ENCODE measurements at regions not wholly inside any gene's neighbourhood (a gene's known extent, or its start where the extent isn't known, plus 50 kb on each side); places are given as distances from the start of the nearest gene placed in this dataset.

DNA sequence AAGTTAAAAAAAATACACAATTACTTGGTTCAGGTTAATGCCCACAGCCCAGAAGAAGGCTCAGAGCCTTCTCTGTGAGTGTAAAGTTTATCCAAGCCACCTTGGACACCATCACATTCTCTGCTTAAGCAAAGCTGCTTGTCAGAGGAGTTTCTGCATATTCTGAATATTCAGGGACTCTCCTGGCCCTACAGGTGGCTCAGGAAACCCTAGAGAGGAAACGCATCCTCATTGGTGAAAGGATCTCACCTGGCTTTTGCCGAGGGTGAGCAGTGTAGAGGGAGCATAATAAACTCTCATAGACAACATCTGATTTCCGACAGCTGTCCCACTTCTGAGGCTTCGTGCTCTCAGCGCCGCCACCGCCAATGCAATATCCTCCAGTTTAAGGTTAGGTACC, 239.9 kb upstream of the TSHZ3 start:
- TF ChIP-seq, protein P1, sequence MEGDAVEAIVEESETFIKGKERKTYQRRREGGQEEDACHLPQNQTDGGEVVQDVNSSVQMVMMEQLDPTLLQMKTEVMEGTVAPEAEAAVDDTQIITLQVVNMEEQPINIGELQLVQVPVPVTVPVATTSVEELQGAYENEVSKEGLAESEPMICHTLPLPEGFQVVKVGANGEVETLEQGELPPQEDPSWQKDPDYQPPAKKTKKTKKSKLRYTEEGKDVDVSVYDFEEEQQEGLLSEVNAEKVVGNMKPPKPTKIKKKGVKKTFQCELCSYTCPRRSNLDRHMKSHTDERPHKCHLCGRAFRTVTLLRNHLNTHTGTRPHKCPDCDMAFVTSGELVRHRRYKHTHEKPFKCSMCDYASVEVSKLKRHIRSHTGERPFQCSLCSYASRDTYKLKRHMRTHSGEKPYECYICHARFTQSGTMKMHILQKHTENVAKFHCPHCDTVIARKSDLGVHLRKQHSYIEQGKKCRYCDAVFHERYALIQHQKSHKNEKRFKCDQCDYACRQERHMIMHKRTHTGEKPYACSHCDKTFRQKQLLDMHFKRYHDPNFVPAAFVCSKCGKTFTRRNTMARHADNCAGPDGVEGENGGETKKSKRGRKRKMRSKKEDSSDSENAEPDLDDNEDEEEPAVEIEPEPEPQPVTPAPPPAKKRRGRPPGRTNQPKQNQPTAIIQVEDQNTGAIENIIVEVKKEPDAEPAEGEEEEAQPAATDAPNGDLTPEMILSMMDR (IDR thresholded peaks at IDR 0.05; ENCODE audit: extremely low read depth, low read depth, low read length): no peak
- H3K4me2 ChIP-seq (ENCODE audit: insufficient read depth, low read length): no peak overlapping the region
- no peaks in the 10 kb centered on the region for H3K9me3 ChIP-seq (ENCODE audit: low read depth, low read length)
- H3K79me2 ChIP-seq (ENCODE audit: insufficient read depth, low read length): no peaks in the 10 kb centered on the region
- H3K27me3 ChIP-seq (ENCODE audit: insufficient read depth, low read length): no peaks in the 10 kb centered on the region
- no peaks in the 10 kb centered on the region for H4K20me1 ChIP-seq (ENCODE audit: insufficient read depth, low read length)
- no peak for DNase-seq (ENCODE audit: insufficient read length, low spot score, missing footprints)
- no peak overlapping the region for H3K4me3 ChIP-seq (ENCODE audit: insufficient read depth, low read length)
- H2AFZ ChIP-seq (ENCODE audit: low read length): no peak overlapping the region
- H3K4me1 ChIP-seq (ENCODE audit: insufficient read depth, low read length): no peaks in the 10 kb centered on the region
- no peaks in the 10 kb centered on the region for H3K36me3 ChIP-seq (ENCODE audit: insufficient read depth, low read length)
- H3K27ac ChIP-seq (ENCODE audit: low read depth, low read length): no peak overlapping the region

DNA sequence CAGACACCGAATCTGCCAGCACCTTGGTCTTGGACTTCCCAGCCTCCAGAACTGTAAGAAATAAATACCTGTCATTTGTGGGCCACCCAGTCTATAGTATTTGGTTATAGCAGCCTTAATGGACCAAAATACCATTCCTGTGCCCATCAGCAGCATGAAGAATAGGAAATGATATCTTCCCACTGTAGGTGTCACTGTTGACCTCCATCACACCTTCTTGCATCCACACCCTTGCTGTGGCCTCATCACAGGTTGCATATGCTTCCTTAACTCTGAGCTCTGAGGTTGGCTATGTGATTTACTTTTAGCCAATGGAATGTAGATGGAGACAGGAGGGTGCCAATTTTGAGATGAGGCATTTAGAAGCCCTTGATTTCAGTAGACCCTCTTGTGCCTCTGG, 242.0 kb upstream of the TSHZ3 start:
- H2AFZ ChIP-seq (ENCODE audit: low read length): no peak overlapping the region
- no peaks in the 10 kb centered on the region for H3K9me3 ChIP-seq (ENCODE audit: low read depth, low read length)
- no peak overlapping the region for H3K27ac ChIP-seq (ENCODE audit: low read depth, low read length)
- no peaks in the 10 kb centered on the region for H3K36me3 ChIP-seq (ENCODE audit: insufficient read depth, low read length)
- no peak for DNase-seq (ENCODE audit: insufficient read length, low spot score, missing footprints)
- H3K4me2 ChIP-seq (ENCODE audit: insufficient read depth, low read length): no peak overlapping the region
- no peaks in the 10 kb centered on the region for H3K79me2 ChIP-seq (ENCODE audit: insufficient read depth, low read length)
- no peaks in the 10 kb centered on the region for H3K4me1 ChIP-seq (ENCODE audit: insufficient read depth, low read length)
- no peaks in the 10 kb centered on the region for H3K27me3 ChIP-seq (ENCODE audit: insufficient read depth, low read length)
- TF ChIP-seq, protein P1 (IDR thresholded peaks at IDR 0.05; ENCODE audit: extremely low read depth, low read depth, low read length): no peak
- no peaks in the 10 kb centered on the region for H4K20me1 ChIP-seq (ENCODE audit: insufficient read depth, low read length)
- H3K4me3 ChIP-seq (ENCODE audit: insufficient read depth, low read length): no peak overlapping the region

DNA sequence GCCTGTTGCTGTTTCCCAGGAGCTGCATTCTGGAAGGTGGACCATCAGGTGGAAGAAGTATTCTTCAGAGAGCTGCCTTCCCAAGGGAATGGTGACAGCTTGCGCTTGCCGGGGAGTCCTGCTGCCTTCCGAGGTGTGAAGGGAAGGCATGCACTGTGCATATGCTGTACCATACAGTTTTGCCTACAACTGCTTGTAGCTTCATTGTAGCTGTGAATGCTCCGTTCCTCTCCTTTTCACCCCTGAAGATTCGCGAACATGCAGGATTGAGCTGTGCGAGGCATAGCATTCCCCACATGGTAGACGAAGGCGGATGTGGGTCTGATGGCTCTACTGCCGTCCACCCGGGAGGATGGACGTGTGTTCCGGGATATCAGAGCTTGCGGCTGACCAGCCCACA, 243.2 kb upstream of the TSHZ3 start:
- Histone ChIP-seq H3K9me3 (ENCODE audit: low read depth, low read length) (no peaks in the 10 kb centered on the region), H3K27ac (ENCODE audit: low read depth, low read length) (no peak overlapping the region)

DNA sequence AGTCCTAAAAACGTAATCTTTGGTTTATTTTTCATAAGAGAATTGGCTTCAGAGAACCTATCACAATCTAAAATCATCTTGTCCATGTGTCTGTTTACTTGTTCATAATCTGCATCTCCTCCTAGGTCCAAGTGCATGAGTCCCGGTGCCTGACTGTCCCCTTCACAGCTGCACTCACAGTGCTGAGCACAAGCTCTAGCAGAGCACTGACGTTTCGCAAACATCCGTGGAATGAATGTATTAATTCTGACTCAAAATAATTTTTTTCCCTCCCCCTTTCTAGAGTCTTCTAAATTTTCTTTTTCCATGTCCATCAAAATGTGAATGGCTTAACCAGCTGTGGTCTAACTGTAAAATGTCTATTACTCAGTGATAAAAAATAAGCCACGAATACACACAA, 245.5 kb upstream of the TSHZ3 start:
- TF ChIP-seq, protein P1 (IDR thresholded peaks at IDR 0.05; ENCODE audit: extremely low read depth, low read depth, low read length): no peak
- Histone ChIP-seq H3K4me3 (ENCODE audit: insufficient read depth, low read length) (no peak overlapping the region), H4K20me1 (ENCODE audit: insufficient read depth, low read length) (no peaks in the 10 kb centered on the region), H3K4me1 (ENCODE audit: insufficient read depth, low read length) (no peaks in the 10 kb centered on the region), H2AFZ (ENCODE audit: low read length) (no peak overlapping the region), H3K27me3 (ENCODE audit: insufficient read depth, low read length) (no peaks in the 10 kb centered on the region), H3K36me3 (ENCODE audit: insufficient read depth, low read length) (no peaks in the 10 kb centered on the region), H3K4me2 (ENCODE audit: insufficient read depth, low read length) (no peak overlapping the region), H3K27ac (ENCODE audit: low read depth, low read length) (no peak overlapping the region), H3K79me2 (ENCODE audit: insufficient read depth, low read length) (no peaks in the 10 kb centered on the region), H3K9me3 (ENCODE audit: low read depth, low read length) (no peaks in the 10 kb centered on the region)
- no peak for DNase-seq (ENCODE audit: insufficient read length, low spot score, missing footprints)

More for the DNA sequence above, 243.2 kb upstream of the TSHZ3 start:
- Histone ChIP-seq H3K27me3 (ENCODE audit: insufficient read depth, low read length) (no peaks in the 10 kb centered on the region), H4K20me1 (ENCODE audit: insufficient read depth, low read length) (no peaks in the 10 kb centered on the region), H2AFZ (ENCODE audit: low read length) (no peak overlapping the region), H3K4me2 (ENCODE audit: insufficient read depth, low read length) (no peak overlapping the region), H3K4me1 (ENCODE audit: insufficient read depth, low read length) (no peaks in the 10 kb centered on the region), H3K79me2 (ENCODE audit: insufficient read depth, low read length) (no peaks in the 10 kb centered on the region), H3K36me3 (ENCODE audit: insufficient read depth, low read length) (no peaks in the 10 kb centered on the region), H3K4me3 (ENCODE audit: insufficient read depth, low read length) (no peak overlapping the region)
- TF ChIP-seq, protein P1 (IDR thresholded peaks at IDR 0.05; ENCODE audit: extremely low read depth, low read depth, low read length): no peak
- DNase-seq (ENCODE audit: insufficient read length, low spot score, missing footprints): no peak

All from osteoblast (primary cell).